Ovary (tissue), 7 donors: ENCODE measurements at regions not wholly inside any gene's neighbourhood (a gene's known extent, or its start where the extent isn't known, plus 50 kb on each side); places are given as distances from the start of the nearest gene placed in this dataset.

Experiments used
- DNase-seq, 5 donors: peaks; one replicate each; pipeline ENCODE4 v3.0.0-alpha.2; 2019 to 2020
- H3K27ac ChIP-seq, 2 donors: fragments of 200-600 bp; one replicate each; pipeline versions ENCODE4 v1.5.1 to v1.8.0; 2019 to 2022
- H3K27me3 ChIP-seq: fragments of 200-600 bp; one replicate; pipeline ENCODE4 v1.8.0; 2022
- H3K36me3 ChIP-seq: fragments of 200-600 bp; sonication (generic); one replicate; pipeline ENCODE4 v1.5.1; 2019
- H3K4me1 ChIP-seq: one replicate; pipeline ENCODE4 v1.8.1; 2013; ENCODE audit warnings: mild to moderate bottlenecking, moderate library complexity; ENCODE audit not compliant: insufficient read depth
- H3K4me3 ChIP-seq: fragments of 200-600 bp; sonication (generic); one replicate; pipeline ENCODE4 v1.5.1; 2017
- H3K9me3 ChIP-seq, 2 donors: fragments of 200-600 bp in 1 of 2; sonication (generic) in 1 of 2; one replicate each; pipeline versions ENCODE4 v1.5.1 to v1.8.1; 2013 to 2019; ENCODE audit warnings: mild to moderate bottlenecking in 1 of 2, moderate library complexity in 1 of 2
- EP300 ChIP-seq: sonication (generic); formaldehyde crosslinking; IDR thresholded peaks from one replicate; pipeline ENCODE4 v1.6.1; 2017; ENCODE audit warnings: antibody characterized with exemption
- POLR2A ChIP-seq: fragments of 450-650 bp; IDR thresholded peaks from one replicate; pipeline ENCODE4 v1.6.1; 2017; ENCODE audit warnings: antibody characterized with exemption, mild to moderate bottlenecking, moderate library complexity
- WGBS, 3 donors: extraction: QIAGEN DNeasy Blood & Tissue Kit in 1 of 3; methylation state at CpG; one replicate each; pipeline versions ENCODE4 v1.1.5 to v1.1.7; 2013 to 2017; 5-methylcytosine and 5-hydroxymethylcytosine counted together
- intact Hi-C, 4 donors: fragments of 100-400 bp; cut with DNase I; formaldehyde crosslinking; loops; one replicate each; pipeline versions ENCODE4 v1.11.0 to v1.15.1; 2022 to 2023
- TF ChIP-seq, protein P1 (sequence below), 3 donors: fragments of 450-650 bp in 2 of 3; fragments of 200-600 bp in 1 of 3; IDR thresholded peaks; one replicate each; pipeline versions ENCODE4 v1.5.1 to v1.8.0; 2016 to 2022; ENCODE audit warnings: antibody characterized with exemption in 3 of 3, mild to moderate bottlenecking in 1 of 3
- donor health status: DM: no; HTN: no; CAD: no; lungs with moderate emphysema.
- donor health status: DM: no; HTN: no; CAD: no.
- donor health status: Bipolar disorder and iron deficiency.
- donor health status: DM: no; HTN: no; CAD: no.
- donor health status: DM: yes; HTN: yes; CAD: no.

DNA sequence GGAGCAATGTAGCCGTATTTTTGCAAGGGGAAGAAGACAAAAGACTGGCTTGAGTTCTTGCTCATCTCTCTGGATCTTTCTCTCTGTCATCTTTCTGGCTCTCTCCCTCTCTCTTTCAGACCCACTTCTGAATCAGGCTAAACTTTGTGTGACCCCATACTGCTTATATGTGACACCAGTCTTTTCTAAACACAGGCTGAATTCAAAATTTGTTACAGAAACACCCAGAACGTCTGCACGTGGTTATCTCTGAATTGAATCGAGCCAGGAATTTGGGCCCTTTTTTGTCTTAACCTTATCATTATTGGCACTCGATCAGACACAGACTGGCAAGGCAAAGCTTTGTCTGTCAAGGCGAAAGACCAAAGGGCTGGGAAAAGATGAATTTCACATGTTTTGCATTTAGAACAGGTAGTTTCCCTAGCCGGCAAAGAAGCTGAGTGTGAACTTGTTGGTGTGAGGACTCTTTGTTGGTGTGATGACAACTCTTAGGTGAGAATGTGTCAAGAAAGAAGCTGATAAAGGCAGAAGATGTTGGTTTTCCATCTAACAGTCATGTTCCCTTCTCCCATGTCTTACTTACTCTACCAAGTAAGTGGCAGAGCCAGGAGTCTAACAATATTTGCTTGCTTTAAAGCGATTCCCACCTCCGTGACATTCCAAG, 150.2 kb upstream of the RFLNA start:
- intact Hi-C loops, result no loop called here
- TF ChIP-seq POLR2A, result no peak
- TF ChIP-seq, protein P1, sequence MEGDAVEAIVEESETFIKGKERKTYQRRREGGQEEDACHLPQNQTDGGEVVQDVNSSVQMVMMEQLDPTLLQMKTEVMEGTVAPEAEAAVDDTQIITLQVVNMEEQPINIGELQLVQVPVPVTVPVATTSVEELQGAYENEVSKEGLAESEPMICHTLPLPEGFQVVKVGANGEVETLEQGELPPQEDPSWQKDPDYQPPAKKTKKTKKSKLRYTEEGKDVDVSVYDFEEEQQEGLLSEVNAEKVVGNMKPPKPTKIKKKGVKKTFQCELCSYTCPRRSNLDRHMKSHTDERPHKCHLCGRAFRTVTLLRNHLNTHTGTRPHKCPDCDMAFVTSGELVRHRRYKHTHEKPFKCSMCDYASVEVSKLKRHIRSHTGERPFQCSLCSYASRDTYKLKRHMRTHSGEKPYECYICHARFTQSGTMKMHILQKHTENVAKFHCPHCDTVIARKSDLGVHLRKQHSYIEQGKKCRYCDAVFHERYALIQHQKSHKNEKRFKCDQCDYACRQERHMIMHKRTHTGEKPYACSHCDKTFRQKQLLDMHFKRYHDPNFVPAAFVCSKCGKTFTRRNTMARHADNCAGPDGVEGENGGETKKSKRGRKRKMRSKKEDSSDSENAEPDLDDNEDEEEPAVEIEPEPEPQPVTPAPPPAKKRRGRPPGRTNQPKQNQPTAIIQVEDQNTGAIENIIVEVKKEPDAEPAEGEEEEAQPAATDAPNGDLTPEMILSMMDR (IDR thresholded peaks at IDR 0.05), result no peak
- TF ChIP-seq EP300, result no peak
- H3K9me3 ChIP-seq, result no peaks in the 10 kb centered on the region
- H3K27me3 ChIP-seq, result no peaks in the 10 kb centered on the region
- H3K4me3 ChIP-seq, result no peak overlapping the region
- H3K27ac ChIP-seq, result no peak overlapping the region
- WGBS, 3 donors, result 73 to 84% (median 74%) methylated on average over 9 of the region's 9 CpGs
- no peaks in the 10 kb centered on the region for H3K4me1 ChIP-seq
- no peaks in the 10 kb centered on the region for H3K36me3 ChIP-seq
- no peak for DNase-seq

DNA sequence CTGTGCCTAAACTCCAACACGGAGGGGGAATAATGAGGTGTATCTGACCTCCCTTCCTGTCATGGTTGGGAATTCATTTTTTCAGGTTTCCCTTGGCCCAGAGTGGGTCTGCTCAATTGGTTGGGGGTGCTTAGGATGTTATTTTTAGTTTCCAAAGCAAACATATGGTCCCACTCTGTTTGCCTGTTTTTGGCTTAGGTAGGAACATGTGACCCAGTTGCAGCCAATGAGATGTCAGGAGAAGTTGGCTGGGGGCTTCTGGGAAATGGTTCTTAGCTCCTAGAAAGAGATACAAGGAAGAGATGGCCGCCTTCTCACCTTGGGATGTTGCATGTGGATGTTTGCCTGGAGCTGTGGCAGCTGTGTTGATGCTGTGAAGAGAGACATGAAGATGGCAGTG, 147.9 kb upstream of the RFLNA start:
- H3K4me3 ChIP-seq, result no peak overlapping the region
- DNase-seq, result no peak
- H3K9me3 ChIP-seq, result no peaks in the 10 kb centered on the region
- H3K27me3 ChIP-seq, result no peaks in the 10 kb centered on the region
- TF ChIP-seq EP300 (no peak), POLR2A (no peak)
- TF ChIP-seq, protein P1 (IDR thresholded peaks at IDR 0.05), result no peak
- intact Hi-C loops, result no loop called here
- H3K4me1 ChIP-seq, result no peaks in the 10 kb centered on the region
- no peak overlapping the region for H3K27ac ChIP-seq
- no peaks in the 10 kb centered on the region for H3K36me3 ChIP-seq
- WGBS, 3 donors, result 88 to 93% (median 92%) methylated on average over 2 of the region's 2 CpGs

DNA sequence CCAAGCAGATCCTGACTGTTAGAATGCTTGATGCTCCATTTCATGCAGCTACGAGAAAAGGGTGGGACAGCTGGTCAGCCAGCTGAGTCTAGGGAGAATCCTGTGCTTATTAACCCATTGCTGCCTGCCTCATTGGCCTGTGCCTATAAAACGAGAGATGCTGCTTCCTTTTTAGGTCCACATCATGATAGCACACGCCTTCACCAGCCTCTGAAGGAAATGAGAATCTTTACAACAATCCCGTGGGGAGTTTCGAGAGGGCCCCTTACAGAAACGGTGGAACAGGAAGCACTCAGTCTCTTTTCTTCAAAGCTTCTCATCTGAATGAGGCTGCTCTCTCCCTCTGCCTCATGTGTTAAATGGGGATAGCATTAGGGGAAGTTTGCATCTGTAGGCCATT, 147.3 kb upstream of the RFLNA start:
- no peak for DNase-seq
- no peak overlapping the region for H3K27ac ChIP-seq
- WGBS, 3 donors, result 53 to 64% (median 56%) methylated on average over 6 of the region's 6 CpGs
- H3K4me3 ChIP-seq, result no peak overlapping the region
- H3K36me3 ChIP-seq, result no peaks in the 10 kb centered on the region
- TF ChIP-seq EP300 (no peak), POLR2A (no peak)
- TF ChIP-seq, protein P1 (IDR thresholded peaks at IDR 0.05), result no peak
- no peaks in the 10 kb centered on the region for H3K27me3 ChIP-seq
- H3K9me3 ChIP-seq, result no peaks in the 10 kb centered on the region
- H3K4me1 ChIP-seq, result no peaks in the 10 kb centered on the region
- intact Hi-C loops, result no loop called here

DNA sequence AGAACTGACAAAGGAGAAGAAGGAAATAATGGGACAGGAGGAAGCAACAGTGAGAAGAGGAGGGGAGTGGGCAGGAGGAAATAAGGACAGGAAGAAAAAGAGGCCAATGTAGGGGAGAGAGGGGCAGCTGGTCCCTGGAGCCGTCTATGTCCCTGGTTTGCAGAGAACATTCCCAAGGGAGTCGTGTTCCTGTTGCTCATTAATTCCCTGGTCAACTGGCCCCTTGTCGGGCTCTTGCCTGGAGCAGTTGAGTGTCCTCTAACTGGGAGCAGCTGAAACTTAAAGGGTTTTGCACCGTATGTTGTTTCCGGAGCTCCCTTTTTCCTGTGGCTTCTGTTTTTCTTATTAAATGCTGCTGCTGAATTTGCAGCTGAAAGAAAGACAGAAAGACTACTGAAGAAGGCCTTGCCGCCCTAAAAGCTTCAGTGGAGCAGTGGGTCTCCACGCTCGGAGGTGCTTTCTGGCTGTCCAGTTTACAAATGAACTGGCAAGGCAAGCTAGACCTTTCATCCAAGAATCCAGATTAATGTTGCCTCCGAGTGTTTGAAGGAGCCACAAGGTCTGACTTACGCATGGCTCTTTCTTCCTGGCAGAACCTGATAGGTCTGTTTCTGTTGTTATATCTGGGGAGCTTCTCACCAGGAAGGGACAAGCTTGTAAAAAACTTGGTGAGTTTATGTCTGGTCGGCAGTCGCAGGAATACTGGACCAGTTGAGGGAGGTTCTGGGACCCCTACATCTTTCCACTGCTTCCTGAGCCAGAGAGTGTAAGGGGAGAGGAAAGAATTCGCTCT, 146.2 kb upstream of the RFLNA start:
- H3K27ac ChIP-seq, result no peak overlapping the region
- intact Hi-C loops, result no loop called here
- WGBS, 3 donors, result 72 to 85% (median 78%) methylated on average over 13 of the region's 13 CpGs
- H3K4me1 ChIP-seq, result no peaks in the 10 kb centered on the region
- H3K9me3 ChIP-seq, result no peaks in the 10 kb centered on the region
- TF ChIP-seq POLR2A, result no peak
- H3K36me3 ChIP-seq, result no peaks in the 10 kb centered on the region
- DNase-seq, result no peak
- no peak overlapping the region for H3K4me3 ChIP-seq
- no peaks in the 10 kb centered on the region for H3K27me3 ChIP-seq

DNA sequence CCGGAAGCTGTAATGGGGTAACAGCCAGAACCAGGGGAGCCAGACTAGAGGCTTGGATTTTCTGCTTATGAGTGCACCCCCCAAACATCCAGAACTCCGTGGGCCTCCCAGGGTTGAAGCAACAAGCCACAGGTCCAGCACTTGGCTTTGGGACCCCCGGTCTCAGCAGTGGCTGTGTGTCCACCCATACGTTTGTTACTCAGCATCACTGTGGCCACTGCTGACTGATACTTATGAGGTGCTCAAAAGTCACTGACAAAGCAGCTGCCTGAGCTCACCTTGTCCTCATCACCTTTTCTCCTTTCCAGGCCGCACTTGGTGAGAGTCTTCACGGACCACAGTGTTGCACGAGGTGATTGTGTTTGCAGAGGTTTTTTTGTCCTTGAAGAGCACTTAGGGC, 145.6 kb upstream of the RFLNA start:
- Histone ChIP-seq H3K4me1 (no peaks in the 10 kb centered on the region), H3K36me3 (no peaks in the 10 kb centered on the region), H3K27me3 (no peaks in the 10 kb centered on the region), H3K4me3 (no peak overlapping the region), H3K9me3 (no peaks in the 10 kb centered on the region), H3K27ac (no peak overlapping the region)
- WGBS, 3 donors, result 83 to 92% (median 86%) methylated on average over 7 of the region's 7 CpGs
- TF ChIP-seq, protein P1 (IDR thresholded peaks at IDR 0.05), result no peak
- TF ChIP-seq EP300 (no peak), POLR2A (no peak)
- DNase-seq, result no peak
- intact Hi-C loops, result no loop called here
